ENCODE measurements at regions not wholly inside any gene's neighbourhood (a gene's known extent, or its start where the extent isn't known, plus 50 kb on each side); places are given as distances from the start of the nearest gene placed in this dataset.

DNA sequence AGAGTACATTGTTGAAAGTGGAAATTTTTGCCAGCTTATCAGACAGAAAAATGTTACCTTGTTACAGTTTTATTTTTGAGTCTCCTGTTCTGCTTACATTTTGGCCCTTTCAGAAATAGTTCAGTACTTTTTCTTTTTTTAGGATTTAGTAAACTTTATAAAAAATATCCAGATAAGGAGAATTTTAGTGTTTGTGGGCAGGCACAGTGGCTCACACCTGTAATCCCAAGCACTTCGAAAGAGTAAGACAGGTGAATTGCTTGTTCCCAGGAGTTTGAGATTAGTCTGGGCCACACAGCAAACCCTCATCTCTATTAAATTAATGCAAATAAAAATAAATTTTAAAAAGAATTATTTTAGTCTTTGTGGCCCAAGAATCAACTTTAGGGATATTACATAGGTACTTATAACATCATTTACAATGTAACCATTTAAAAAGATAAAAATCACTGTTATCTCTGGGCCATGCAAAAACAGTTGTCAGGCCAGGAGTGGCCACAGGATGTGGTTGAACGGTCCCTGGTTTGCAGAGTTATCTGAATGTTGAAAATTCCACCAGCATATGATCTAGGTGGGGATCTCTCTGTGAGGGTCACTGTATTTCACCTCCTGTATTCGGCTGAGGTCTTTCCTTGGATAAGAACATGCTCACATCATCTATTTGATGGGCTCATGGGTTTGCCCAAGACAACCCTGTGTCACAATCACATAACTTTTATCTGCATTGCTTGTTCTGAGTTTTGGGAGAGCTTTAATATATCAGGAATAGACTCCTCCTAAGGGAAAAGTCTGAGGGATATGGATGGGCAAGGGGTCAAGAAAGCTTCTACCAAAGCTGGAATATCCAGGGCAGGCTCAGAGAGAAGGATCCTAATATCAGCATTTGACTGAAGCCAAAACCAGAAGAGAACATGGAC lies 91.5 kb downstream of the GGTLC2 start (continued):
- TF ChIP-seq, protein P1, sequence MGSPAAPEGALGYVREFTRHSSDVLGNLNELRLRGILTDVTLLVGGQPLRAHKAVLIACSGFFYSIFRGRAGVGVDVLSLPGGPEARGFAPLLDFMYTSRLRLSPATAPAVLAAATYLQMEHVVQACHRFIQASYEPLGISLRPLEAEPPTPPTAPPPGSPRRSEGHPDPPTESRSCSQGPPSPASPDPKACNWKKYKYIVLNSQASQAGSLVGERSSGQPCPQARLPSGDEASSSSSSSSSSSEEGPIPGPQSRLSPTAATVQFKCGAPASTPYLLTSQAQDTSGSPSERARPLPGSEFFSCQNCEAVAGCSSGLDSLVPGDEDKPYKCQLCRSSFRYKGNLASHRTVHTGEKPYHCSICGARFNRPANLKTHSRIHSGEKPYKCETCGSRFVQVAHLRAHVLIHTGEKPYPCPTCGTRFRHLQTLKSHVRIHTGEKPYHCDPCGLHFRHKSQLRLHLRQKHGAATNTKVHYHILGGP (tag by site-specific recombination; IDR thresholded peaks at IDR 0.05): no peak
- TF ChIP-seq, protein P2, sequence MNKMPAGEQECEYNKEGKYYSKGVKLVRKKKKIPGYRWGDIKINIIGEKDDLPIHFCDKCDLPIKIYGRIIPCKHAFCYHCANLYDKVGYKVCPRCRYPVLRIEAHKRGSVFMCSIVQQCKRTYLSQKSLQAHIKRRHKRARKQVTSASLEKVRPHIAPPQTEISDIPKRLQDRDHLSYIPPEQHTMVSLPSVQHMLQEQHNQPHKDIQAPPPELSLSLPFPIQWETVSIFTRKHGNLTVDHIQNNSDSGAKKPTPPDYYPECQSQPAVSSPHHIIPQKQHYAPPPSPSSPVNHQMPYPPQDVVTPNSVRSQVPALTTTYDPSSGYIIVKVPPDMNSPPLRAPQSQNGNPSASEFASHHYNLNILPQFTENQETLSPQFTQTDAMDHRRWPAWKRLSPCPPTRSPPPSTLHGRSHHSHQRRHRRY (tag by site-specific recombination; IDR thresholded peaks at IDR 0.05): no peak
- TF ChIP-seq ZNF311 (tag by site-specific recombination; IDR thresholded peaks at IDR 0.05; ENCODE audit: borderline replicate concordance) (no peak), ZNF174 (tag by site-specific recombination; IDR thresholded peaks at IDR 0.05) (no peak), EGR2 (tag by site-specific recombination; IDR thresholded peaks at IDR 0.05; ENCODE audit: low read depth) (no peak), ZNF629 (tag by site-specific recombination; IDR thresholded peaks at IDR 0.05) (no peak), ZNF114 (tag by site-specific recombination; IDR thresholded peaks at IDR 0.05) (no peak), ZNF621 (tag by site-specific recombination; IDR thresholded peaks at IDR 0.05) (no peak), ZNF426 (tag by site-specific recombination; IDR thresholded peaks at IDR 0.05) (no peak), ZNF548 (tag by site-specific recombination; IDR thresholded peaks at IDR 0.05) (no peak)
- TF ChIP-seq, protein P3, sequence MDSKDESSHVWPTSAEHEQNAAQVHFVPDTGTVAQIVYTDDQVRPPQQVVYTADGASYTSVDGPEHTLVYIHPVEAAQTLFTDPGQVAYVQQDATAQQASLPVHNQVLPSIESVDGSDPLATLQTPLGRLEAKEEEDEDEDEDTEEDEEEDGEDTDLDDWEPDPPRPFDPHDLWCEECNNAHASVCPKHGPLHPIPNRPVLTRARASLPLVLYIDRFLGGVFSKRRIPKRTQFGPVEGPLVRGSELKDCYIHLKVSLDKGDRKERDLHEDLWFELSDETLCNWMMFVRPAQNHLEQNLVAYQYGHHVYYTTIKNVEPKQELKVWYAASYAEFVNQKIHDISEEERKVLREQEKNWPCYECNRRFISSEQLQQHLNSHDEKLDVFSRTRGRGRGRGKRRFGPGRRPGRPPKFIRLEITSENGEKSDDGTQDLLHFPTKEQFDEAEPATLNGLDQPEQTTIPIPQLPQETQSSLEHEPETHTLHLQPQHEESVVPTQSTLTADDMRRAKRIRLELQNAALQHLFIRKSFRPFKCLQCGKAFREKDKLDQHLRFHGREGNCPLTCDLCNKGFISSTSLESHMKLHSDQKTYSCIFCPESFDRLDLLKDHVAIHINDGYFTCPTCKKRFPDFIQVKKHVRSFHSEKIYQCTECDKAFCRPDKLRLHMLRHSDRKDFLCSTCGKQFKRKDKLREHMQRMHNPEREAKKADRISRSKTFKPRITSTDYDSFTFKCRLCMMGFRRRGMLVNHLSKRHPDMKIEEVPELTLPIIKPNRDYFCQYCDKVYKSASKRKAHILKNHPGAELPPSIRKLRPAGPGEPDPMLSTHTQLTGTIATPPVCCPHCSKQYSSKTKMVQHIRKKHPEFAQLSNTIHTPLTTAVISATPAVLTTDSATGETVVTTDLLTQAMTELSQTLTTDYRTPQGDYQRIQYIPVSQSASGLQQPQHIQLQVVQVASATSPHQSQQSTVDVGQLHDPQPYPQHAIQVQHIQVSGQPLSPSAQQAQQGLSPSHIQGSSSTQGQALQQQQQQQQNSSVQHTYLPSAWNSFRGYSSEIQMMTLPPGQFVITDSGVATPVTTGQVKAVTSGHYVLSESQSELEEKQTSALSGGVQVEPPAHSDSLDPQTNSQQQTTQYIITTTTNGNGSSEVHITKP (tag by site-specific recombination; IDR thresholded peaks at IDR 0.05): no peak
- TF ChIP-seq, protein P4, sequence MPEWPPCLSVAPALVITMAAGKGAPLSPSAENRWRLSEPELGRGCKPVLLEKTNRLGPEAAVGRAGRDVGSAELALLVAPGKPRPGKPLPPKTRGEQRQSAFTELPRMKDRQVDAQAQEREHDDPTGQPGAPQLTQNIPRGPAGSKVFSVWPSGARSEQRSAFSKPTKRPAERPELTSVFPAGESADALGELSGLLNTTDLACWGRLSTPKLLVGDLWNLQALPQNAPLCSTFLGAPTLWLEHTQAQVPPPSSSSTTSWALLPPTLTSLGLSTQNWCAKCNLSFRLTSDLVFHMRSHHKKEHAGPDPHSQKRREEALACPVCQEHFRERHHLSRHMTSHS (tag by site-specific recombination; IDR thresholded peaks at IDR 0.05): no peak
- TF ChIP-seq, protein P5, sequence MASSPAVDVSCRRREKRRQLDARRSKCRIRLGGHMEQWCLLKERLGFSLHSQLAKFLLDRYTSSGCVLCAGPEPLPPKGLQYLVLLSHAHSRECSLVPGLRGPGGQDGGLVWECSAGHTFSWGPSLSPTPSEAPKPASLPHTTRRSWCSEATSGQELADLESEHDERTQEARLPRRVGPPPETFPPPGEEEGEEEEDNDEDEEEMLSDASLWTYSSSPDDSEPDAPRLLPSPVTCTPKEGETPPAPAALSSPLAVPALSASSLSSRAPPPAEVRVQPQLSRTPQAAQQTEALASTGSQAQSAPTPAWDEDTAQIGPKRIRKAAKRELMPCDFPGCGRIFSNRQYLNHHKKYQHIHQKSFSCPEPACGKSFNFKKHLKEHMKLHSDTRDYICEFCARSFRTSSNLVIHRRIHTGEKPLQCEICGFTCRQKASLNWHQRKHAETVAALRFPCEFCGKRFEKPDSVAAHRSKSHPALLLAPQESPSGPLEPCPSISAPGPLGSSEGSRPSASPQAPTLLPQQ (tag by site-specific recombination; IDR thresholded peaks at IDR 0.05): no peak

DNA sequence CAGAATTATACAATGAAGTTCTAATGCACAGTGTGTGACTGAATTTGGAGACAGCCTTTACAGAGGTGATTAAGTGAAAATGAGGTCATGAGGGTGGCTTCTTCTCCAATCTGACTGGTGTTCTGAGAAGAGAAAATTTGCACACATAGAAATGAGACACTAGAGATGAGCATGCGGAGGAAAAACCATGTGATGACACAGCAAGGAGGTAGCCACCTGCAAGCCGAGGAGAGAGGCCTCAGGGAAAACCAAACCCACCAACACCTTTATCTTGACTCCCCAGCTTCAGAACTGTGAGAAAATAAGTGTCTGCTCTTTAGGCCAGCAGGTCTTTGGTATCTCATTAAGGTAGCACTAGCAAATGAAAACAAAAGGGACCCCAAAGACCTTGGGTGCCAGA lies 93.2 kb downstream of the GGTLC2 start:
- CTCF ChIA-PET: interaction anchor here (0.6 to 4.2 kb wide), 7 partner anchors 8 to 112 kb away, joined by 3 to 21 read pairs (median 4); no protein-coding TSS in a partner anchor
- Histone ChIP-seq H3K9me3 (ENCODE audit: control insufficient read depth, insufficient read depth, low read depth, low read length) (no peaks in the 10 kb centered on the region), H3K4me3 (ENCODE audit: low read depth, low read length) (no peak overlapping the region), H3K36me3 (ENCODE audit: control insufficient read depth in 2 of 2, insufficient read depth in 1 of 2, low read length in 2 of 2) (no peaks in the 10 kb centered on the region), H3K4me1 (ENCODE audit: control insufficient read depth, insufficient read depth, low read length) (no peaks in the 10 kb centered on the region), H3K27ac (ENCODE audit: extremely low read depth, low read depth, low read length) (no peak overlapping the region)
- TF ChIP-seq ZNF366 (tag by site-specific recombination; conservative IDR thresholded peaks at IDR 0.05) (no peak), ZNF792 (tag by site-specific recombination; IDR thresholded peaks at IDR 0.05) (no peak)
- TF ChIP-seq, protein P6, sequence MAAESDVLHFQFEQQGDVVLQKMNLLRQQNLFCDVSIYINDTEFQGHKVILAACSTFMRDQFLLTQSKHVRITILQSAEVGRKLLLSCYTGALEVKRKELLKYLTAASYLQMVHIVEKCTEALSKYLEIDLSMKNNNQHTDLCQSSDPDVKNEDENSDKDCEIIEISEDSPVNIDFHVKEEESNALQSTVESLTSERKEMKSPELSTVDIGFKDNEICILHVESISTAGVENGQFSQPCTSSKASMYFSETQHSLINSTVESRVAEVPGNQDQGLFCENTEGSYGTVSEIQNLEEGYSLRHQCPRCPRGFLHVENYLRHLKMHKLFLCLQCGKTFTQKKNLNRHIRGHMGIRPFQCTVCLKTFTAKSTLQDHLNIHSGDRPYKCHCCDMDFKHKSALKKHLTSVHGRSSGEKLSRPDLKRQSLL (tag by site-specific recombination; IDR thresholded peaks at IDR 0.05): no peak
- POLR2A ChIA-PET: no interaction called here

Measured in HEK293 (cell line).